ENCODE measurements at regions not wholly inside any gene's neighbourhood (a gene's known extent, or its start where the extent isn't known, plus 50 kb on each side); places are given as distances from the start of the nearest gene placed in this dataset.

GRCh38 chr2:136185981-136186776, 68.2 kb upstream of the CXCR4 start:
- no peak for DNase-seq (ENCODE audit: low read depth in 1 of 2, low spot score in 1 of 2)

GRCh38 chr2:136183097-136183496, 65.1 kb upstream of the CXCR4 start:
- DNase-seq (ENCODE audit: low read depth in 1 of 2, low spot score in 1 of 2), result no peak

GRCh38 chr2:136182315-136182714, 64.4 kb upstream of the CXCR4 start:
- DNase-seq (ENCODE audit: low read depth in 1 of 2, low spot score in 1 of 2), result no peak

- DNase-seq (ENCODE audit: low read depth in 1 of 2, low spot score in 1 of 2), result no peak
Measured at GRCh38 chr2:136179602-136179975, 61.6 kb upstream of the CXCR4 start.

GRCh38 chr2:136178941-136179601, 61.1 kb upstream of the CXCR4 start:
- DNase-seq (ENCODE audit: low read depth in 1 of 2, low spot score in 1 of 2), result no peak

GRCh38 chr2:136175868-136176267, 57.9 kb upstream of the CXCR4 start:
- no peak for DNase-seq (ENCODE audit: low read depth in 1 of 2, low spot score in 1 of 2)

GRCh38 chr2:136175466-136175865, 57.5 kb upstream of the CXCR4 start:
- no peak for DNase-seq (ENCODE audit: low read depth in 1 of 2, low spot score in 1 of 2)

GRCh38 chr2:136173126-136173525, 55.2 kb upstream of the CXCR4 start:
- DNase-seq (ENCODE audit: low read depth in 1 of 2, low spot score in 1 of 2), result no peak

- DNase-seq (ENCODE audit: low read depth in 1 of 2, low spot score in 1 of 2), result no peak
Measured at GRCh38 chr2:136171223-136171622, 53.3 kb upstream of the CXCR4 start.

GRCh38 chr2:136168720-136169119, 50.8 kb upstream of the CXCR4 start:
- DNase-seq (ENCODE audit: low read depth in 1 of 2, low spot score in 1 of 2), result no peak

GRCh38 chr2:136167721-136168475, 49.9 kb upstream of the CXCR4 start:
- DNase-seq (ENCODE audit: low read depth in 1 of 2, low spot score in 1 of 2), result no peak

All from activated T-helper 1 cell treated with anti-CD3 and anti-CD28 coated beads, Interleukin-2, amount 50 U/mL, for 16 hours (primary cell).